ENCODE measurements at regions not wholly inside any gene's neighbourhood (a gene's known extent, or its start where the extent isn't known, plus 50 kb on each side); places are given as distances from the start of the nearest gene placed in this dataset.

DNA sequence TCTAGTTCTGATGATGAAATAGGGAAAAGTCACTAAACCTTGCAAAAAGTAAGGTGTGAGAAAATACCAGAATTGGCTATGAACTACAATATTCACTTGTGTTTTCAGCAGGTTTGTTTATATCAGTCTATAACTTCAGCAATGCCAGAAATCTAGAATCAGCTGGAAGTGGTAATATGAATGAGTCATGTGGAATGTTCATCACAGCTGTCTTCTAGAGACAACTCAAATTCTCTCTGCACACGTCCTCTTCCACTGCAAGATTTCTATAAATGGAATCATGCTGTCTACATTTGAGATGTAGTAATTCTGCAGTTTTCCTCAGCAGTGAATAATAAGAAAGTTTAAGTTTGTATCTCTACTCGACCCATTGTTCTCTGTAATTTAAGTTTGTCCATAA is 89.9 kb downstream of the OR4A15 start:
- TF ChIP-seq, protein P1, sequence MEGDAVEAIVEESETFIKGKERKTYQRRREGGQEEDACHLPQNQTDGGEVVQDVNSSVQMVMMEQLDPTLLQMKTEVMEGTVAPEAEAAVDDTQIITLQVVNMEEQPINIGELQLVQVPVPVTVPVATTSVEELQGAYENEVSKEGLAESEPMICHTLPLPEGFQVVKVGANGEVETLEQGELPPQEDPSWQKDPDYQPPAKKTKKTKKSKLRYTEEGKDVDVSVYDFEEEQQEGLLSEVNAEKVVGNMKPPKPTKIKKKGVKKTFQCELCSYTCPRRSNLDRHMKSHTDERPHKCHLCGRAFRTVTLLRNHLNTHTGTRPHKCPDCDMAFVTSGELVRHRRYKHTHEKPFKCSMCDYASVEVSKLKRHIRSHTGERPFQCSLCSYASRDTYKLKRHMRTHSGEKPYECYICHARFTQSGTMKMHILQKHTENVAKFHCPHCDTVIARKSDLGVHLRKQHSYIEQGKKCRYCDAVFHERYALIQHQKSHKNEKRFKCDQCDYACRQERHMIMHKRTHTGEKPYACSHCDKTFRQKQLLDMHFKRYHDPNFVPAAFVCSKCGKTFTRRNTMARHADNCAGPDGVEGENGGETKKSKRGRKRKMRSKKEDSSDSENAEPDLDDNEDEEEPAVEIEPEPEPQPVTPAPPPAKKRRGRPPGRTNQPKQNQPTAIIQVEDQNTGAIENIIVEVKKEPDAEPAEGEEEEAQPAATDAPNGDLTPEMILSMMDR (IDR thresholded peaks at IDR 0.05 in 2 of 3, conservative IDR thresholded peaks at IDR 0.05 in 1 of 3; ENCODE audit: insufficient read depth in 2 of 3, low read depth in 1 of 3, low read length in 3 of 3), result no peak
- TF ChIP-seq ZNF12 (CRISPR knock-in tag; IDR thresholded peaks at IDR 0.05) (no peak), ZNF263 (CRISPR knock-in tag; IDR thresholded peaks at IDR 0.05; ENCODE audit: borderline replicate concordance) (no peak), NR1H2 (CRISPR knock-in tag; IDR thresholded peaks at IDR 0.05) (no peak), EP300 (IDR thresholded peaks at IDR 0.05; ENCODE audit: low read length) (no peak), ZNF780A (CRISPR knock-in tag; IDR thresholded peaks at IDR 0.05) (no peak), ZNF274 (IDR thresholded peaks at IDR 0.05; ENCODE audit: borderline replicate concordance, low read depth, low read length) (no peak)
- TF ChIP-seq, protein P2, sequence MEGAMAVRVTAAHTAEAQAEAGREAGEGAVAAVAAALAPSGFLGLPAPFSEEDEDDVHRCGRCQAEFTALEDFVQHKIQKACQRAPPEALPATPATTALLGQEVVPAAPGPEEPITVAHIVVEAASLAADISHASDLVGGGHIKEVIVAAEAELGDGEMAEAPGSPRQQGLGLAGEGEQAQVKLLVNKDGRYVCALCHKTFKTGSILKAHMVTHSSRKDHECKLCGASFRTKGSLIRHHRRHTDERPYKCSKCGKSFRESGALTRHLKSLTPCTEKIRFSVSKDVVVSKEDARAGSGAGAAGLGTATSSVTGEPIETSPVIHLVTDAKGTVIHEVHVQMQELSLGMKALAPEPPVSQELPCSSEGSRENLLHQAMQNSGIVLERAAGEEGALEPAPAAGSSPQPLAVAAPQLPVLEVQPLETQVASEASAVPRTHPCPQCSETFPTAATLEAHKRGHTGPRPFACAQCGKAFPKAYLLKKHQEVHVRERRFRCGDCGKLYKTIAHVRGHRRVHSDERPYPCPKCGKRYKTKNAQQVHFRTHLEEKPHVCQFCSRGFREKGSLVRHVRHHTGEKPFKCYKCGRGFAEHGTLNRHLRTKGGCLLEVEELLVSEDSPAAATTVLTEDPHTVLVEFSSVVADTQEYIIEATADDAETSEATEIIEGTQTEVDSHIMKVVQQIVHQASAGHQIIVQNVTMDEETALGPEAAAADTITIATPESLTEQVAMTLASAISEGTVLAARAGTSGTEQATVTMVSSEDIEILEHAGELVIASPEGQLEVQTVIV (CRISPR knock-in tag; IDR thresholded peaks at IDR 0.05; ENCODE audit: borderline replicate concordance), result no peak
